Gastrocnemius medialis (tissue), 4 donors: ENCODE measurements at regions not wholly inside any gene's neighbourhood (a gene's known extent, or its start where the extent isn't known, plus 50 kb on each side); places are given as distances from the start of the nearest gene placed in this dataset.
"Not testable (repeated sequence)": the region's sequence is repeated elsewhere in the genome, so short reads cannot be mapped to it uniquely, and the experiment has no call there.

Experiments
- POLR2A ChIP-seq, 2 donors: fragments of 450-650 bp; IDR thresholded peaks; one replicate each; pipeline ENCODE4 v1.6.1; 2017; ENCODE audit warnings: antibody characterized with exemption in 2 of 2, mild to moderate bottlenecking in 2 of 2, moderate library complexity in 2 of 2
- TF ChIP-seq, protein P1 (sequence below), 5 experiments: fragments of 450-650 bp in 3 of 5; fragments of 200-600 bp in 2 of 5; sonication (generic) in 2 of 5; IDR thresholded peaks in 4 of 5; conservative IDR thresholded peaks in 1 of 5; 1 replicate in 4 of 5; 2 replicates in 1 of 5; pipeline ENCODE4 v1.5.1; 2016 to 2019; ENCODE audit warnings: antibody characterized with exemption in 5 of 5, mild to moderate bottlenecking in 3 of 5, moderate library complexity in 3 of 5

DNA sequence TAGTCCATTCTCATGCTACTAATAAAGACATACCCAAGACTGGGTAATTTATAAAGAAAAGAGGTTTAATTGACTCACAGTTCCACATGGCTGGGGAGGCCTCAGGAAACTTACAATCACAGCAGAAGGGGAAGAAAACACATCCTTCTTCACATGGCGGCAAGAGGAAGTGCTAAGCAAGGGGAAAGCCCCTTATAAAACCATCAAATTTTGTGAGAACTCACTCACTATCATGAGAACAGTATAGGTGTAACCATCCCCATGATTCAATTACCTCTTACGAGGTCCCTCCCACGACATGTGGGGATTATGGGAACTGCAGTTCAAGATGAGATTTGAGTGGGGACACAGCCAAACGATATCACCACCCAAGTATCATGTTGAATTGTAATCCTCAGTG, 52.7 kb upstream of the FOXO6 start:
- TF ChIP-seq, protein P1, sequence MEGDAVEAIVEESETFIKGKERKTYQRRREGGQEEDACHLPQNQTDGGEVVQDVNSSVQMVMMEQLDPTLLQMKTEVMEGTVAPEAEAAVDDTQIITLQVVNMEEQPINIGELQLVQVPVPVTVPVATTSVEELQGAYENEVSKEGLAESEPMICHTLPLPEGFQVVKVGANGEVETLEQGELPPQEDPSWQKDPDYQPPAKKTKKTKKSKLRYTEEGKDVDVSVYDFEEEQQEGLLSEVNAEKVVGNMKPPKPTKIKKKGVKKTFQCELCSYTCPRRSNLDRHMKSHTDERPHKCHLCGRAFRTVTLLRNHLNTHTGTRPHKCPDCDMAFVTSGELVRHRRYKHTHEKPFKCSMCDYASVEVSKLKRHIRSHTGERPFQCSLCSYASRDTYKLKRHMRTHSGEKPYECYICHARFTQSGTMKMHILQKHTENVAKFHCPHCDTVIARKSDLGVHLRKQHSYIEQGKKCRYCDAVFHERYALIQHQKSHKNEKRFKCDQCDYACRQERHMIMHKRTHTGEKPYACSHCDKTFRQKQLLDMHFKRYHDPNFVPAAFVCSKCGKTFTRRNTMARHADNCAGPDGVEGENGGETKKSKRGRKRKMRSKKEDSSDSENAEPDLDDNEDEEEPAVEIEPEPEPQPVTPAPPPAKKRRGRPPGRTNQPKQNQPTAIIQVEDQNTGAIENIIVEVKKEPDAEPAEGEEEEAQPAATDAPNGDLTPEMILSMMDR (IDR thresholded peaks at IDR 0.05 in 4 of 5, conservative IDR thresholded peaks at IDR 0.05 in 1 of 5) = not testable (repeated sequence)
- not testable (repeated sequence) for TF ChIP-seq POLR2A (IDR thresholded peaks at IDR 0.05)
